ENCODE measurements at regions not wholly inside any gene's neighbourhood (a gene's known extent, or its start where the extent isn't known, plus 50 kb on each side); places are given as distances from the start of the nearest gene placed in this dataset.
"Not testable (repeated sequence)": the region's sequence is repeated elsewhere in the genome, so short reads cannot be mapped to it uniquely, and the experiment has no call there.

- no peak for DNase-seq
Measured at GRCh38 chr5:89711526-89711925, 698.0 kb downstream of the CETN3 start.

GRCh38 chr5:89710006-89710405 lies 699.5 kb downstream of the CETN3 start:
- DNase-seq: no peak

- DNase-seq: no peak
Measured at GRCh38 chr5:89707891-89708290, 701.7 kb downstream of the CETN3 start.

GRCh38 chr5:89706731-89707130 lies 702.8 kb downstream of the CETN3 start:
- no peak for DNase-seq

- no peak for DNase-seq
Measured at GRCh38 chr5:89703817-89704216, 705.7 kb downstream of the CETN3 start.

- DNase-seq: no peak
Measured at GRCh38 chr5:89698028-89698427, 711.5 kb downstream of the CETN3 start.

GRCh38 chr5:89697581-89697980 lies 712.0 kb downstream of the CETN3 start:
- no peak for DNase-seq

GRCh38 chr5:89695371-89695770 lies 714.2 kb downstream of the CETN3 start:
- no peak for DNase-seq

- no peak for DNase-seq
Measured at GRCh38 chr5:89694026-89694550, 715.5 kb downstream of the CETN3 start.

GRCh38 chr5:89690331-89690730 lies 719.2 kb downstream of the CETN3 start:
- DNase-seq: no peak

GRCh38 chr5:89686081-89686765 lies 723.3 kb downstream of the CETN3 start:
- no peak for DNase-seq

GRCh38 chr5:89676634-89677033 lies 732.9 kb downstream of the CETN3 start:
- no peak for DNase-seq

GRCh38 chr5:89673019-89673418 lies 736.5 kb downstream of the CETN3 start:
- no peak for DNase-seq

- no peak for DNase-seq
Measured at GRCh38 chr5:89668821-89669220, 740.7 kb downstream of the CETN3 start.

GRCh38 chr5:89662499-89662898 lies 747.1 kb downstream of the CETN3 start:
- no peak for DNase-seq

GRCh38 chr5:89638871-89639270 lies 755.9 kb upstream of the MEF2C start:
- DNase-seq: no peak

- not testable (repeated sequence) for DNase-seq
Measured at GRCh38 chr5:89634176-89634575, 751.2 kb upstream of the MEF2C start.

- not testable (repeated sequence) for DNase-seq
Measured at GRCh38 chr5:89630064-89630463, 747.1 kb upstream of the MEF2C start.

GRCh38 chr5:89628876-89629635 lies 746.1 kb upstream of the MEF2C start:
- no peak for DNase-seq

- DNase-seq: no peak
Measured at GRCh38 chr5:89615839-89616518, 733.0 kb upstream of the MEF2C start.

GRCh38 chr5:89613222-89613956 lies 730.4 kb upstream of the MEF2C start:
- no peak for DNase-seq

GRCh38 chr5:89606939-89607534 lies 724.1 kb upstream of the MEF2C start:
- no peak for DNase-seq

GRCh38 chr5:89604342-89604741 lies 721.4 kb upstream of the MEF2C start:
- no peak for DNase-seq

Measured in DMS79 treated with DMSO at 0.1 percent for 48 hours (cell line).